T-cell (primary cell): ENCODE measurements at regions not wholly inside any gene's neighbourhood (a gene's known extent, or its start where the extent isn't known, plus 50 kb on each side); places are given as distances from the start of the nearest gene placed in this dataset.

Experiments
- ATAC-seq, 4 experiments: fragments of 200-7000 bp in 3 of 4; fragments of 150-1000 bp in 1 of 4; cut with Tn5 transposase; replicated peaks in 1 of 4; 1 replicate in 3 of 4; 2 replicates in 1 of 4; pipeline ENCODE4 v1.10.0; 2021; ENCODE audit warnings: moderate library complexity in 3 of 4, mild to moderate bottlenecking in 2 of 4, moderate number of reproducible peaks in 1 of 4
- CTCF ChIA-PET, 2 donors: fragments of 300-600 bp; sonication (Branson Sonifier 250); formaldehyde crosslinking; loops; one replicate each; lab custom pipeline; 2022; ENCODE audit warnings: antibody characterized with exemption in 2 of 2; lab: Charles Lee
- POLR2A ChIA-PET, 2 donors: fragments of 300-600 bp; sonication (Branson Sonifier 250); formaldehyde crosslinking; loops; one replicate each; lab custom pipeline; 2022; ENCODE audit warnings: antibody characterized with exemption in 2 of 2; lab: Charles Lee
- DNase-seq, 35 experiments: peaks; one replicate each; pipeline versions ENCODE4 v3.0.0 to v3.0.0-alpha.2; 2013 to 2023
- H3K27ac ChIP-seq: one replicate; pipeline ENCODE4 v1.5.1; 2013; ENCODE audit warnings: low read length
- H3K27me3 ChIP-seq, 2 experiments: replicated peaks in 1 of 2; 1 replicate in 1 of 2; 2 replicates in 1 of 2; pipeline versions ENCODE4 v1.6.1 to v1.7.0; 2013; ENCODE audit warnings: low read length in 1 of 2, mixed read lengths in 1 of 2; ENCODE audit not compliant: control insufficient read depth in 2 of 2, insufficient read depth in 2 of 2; ENCODE audit errors: extremely low read depth in 1 of 2
- H3K36me3 ChIP-seq, 2 donors: 1 replicate in 1 of 2; 2 replicates in 1 of 2; pipeline versions ENCODE4 v1.6.1 to v1.7.0; 2013; ENCODE audit warnings: low read length in 1 of 2; ENCODE audit not compliant: control insufficient read depth in 2 of 2, insufficient read depth in 1 of 2; ENCODE audit errors: extremely low read depth in 1 of 2
- H3K4me1 ChIP-seq, 2 experiments: 1 replicate in 1 of 2; 2 replicates in 1 of 2; pipeline versions ENCODE4 v1.6.1 to v1.7.0; 2013; ENCODE audit warnings: low read length in 2 of 2, mixed read lengths in 1 of 2; ENCODE audit not compliant: insufficient read depth in 2 of 2, control insufficient read depth in 1 of 2; ENCODE audit errors: extremely low read depth in 1 of 2
- H3K4me3 ChIP-seq, 2 donors: 1 replicate in 1 of 2; 2 replicates in 1 of 2; pipeline versions ENCODE4 v1.5.1 to v1.7.0; 2013; ENCODE audit warnings: mild to moderate bottlenecking in 2 of 2, low read length in 1 of 2, moderate library complexity in 1 of 2; ENCODE audit not compliant: control insufficient read depth in 1 of 2; ENCODE audit errors: extremely low read depth in 1 of 2
- H3K9me3 ChIP-seq: 2 replicates; pipeline ENCODE4 v1.7.0; 2013
- H3K27ac Mint-ChIP-seq, 2 donors: one replicate each; pipeline ENCODE4 v1.8.0; 2020 to 2021; ENCODE audit warnings: mild to moderate bottlenecking in 2 of 2, mixed read lengths in 2 of 2
- H3K27me3 Mint-ChIP-seq, 2 donors: one replicate each; pipeline ENCODE4 v1.8.0; 2021 to 2022; ENCODE audit warnings: mixed read lengths in 2 of 2
- H3K36me3 Mint-ChIP-seq: one replicate; pipeline ENCODE4 v1.8.0; 2021; ENCODE audit warnings: mixed read lengths
- H3K4me1 Mint-ChIP-seq, 3 donors: one replicate each; pipeline ENCODE4 v1.8.0; 2020 to 2022; ENCODE audit warnings: mixed read lengths in 3 of 3, mild to moderate bottlenecking in 1 of 3
- H3K4me3 Mint-ChIP-seq, 3 donors: one replicate each; pipeline ENCODE4 v1.8.0; 2020 to 2022; ENCODE audit warnings: mild to moderate bottlenecking in 3 of 3, mixed read lengths in 3 of 3, moderate library complexity in 3 of 3
- H3K9me3 Mint-ChIP-seq, 3 donors: one replicate each; pipeline ENCODE4 v1.8.0; 2020 to 2022; ENCODE audit warnings: mixed read lengths in 3 of 3
- WGBS: methylation state at CpG from one replicate; pipeline ENCODE4 v1.1.5; 2013; ENCODE audit warnings: missing lambda C conversion rate; ENCODE audit not compliant: insufficient coverage; 5-methylcytosine and 5-hydroxymethylcytosine counted together

- H3K27ac Mint-ChIP-seq = no peak overlapping the region
- ATAC-seq = no peak
- H3K27me3 Mint-ChIP-seq = peaks cover 16 to 17% of the 10 kb centered on the region in 2 donors
Observed at GRCh38 chr3:150063237-150063636, 92.5 kb upstream of the PFN2 start.

GRCh38 chr3:150062492-150062891 is 91.8 kb upstream of the PFN2 start:
- 94% methylated on average over 2 of the region's 6 CpGs for WGBS
- ChIA-PET CTCF (no interaction called here), POLR2A (no interaction called here)
- no peaks in the 10 kb centered on the region for H3K4me1 ChIP-seq
- H3K36me3 ChIP-seq = no peaks in the 10 kb centered on the region
- H3K27me3 ChIP-seq = peaks cover 0 to 2% of the 10 kb centered on the region in 2 experiments
- H3K4me3 ChIP-seq = no peak overlapping the region
- ATAC-seq (no peak), DNase-seq (no peak)
- no peaks in the 10 kb centered on the region for H3K4me1 Mint-ChIP-seq
- H3K27me3 Mint-ChIP-seq = peaks cover 10% of the 10 kb centered on the region in 2 donors
- H3K27ac ChIP-seq = no peak overlapping the region
- H3K9me3 Mint-ChIP-seq = no peaks in the 10 kb centered on the region
- H3K9me3 ChIP-seq = no peaks in the 10 kb centered on the region
- H3K27ac Mint-ChIP-seq = no peak overlapping the region
- no peaks in the 10 kb centered on the region for H3K36me3 Mint-ChIP-seq
- H3K4me3 Mint-ChIP-seq = no peak overlapping the region

More at GRCh38 chr3:150063237-150063636, 92.5 kb upstream of the PFN2 start:
- H3K4me1 ChIP-seq = no peaks in the 10 kb centered on the region
- Mint-ChIP-seq H3K4me1 (no peaks in the 10 kb centered on the region), H3K4me3 (no peak overlapping the region), H3K9me3 (no peaks in the 10 kb centered on the region), H3K36me3 (no peaks in the 10 kb centered on the region)
- peaks cover 0 to 5% of the 10 kb centered on the region in 2 experiments for H3K27me3 ChIP-seq
- no peaks in the 10 kb centered on the region for H3K9me3 ChIP-seq
- CTCF ChIA-PET = no interaction called here
- no peak for DNase-seq
- H3K4me3 ChIP-seq = no peak overlapping the region
- POLR2A ChIA-PET = no interaction called here
- no peak overlapping the region for H3K27ac ChIP-seq
- no peaks in the 10 kb centered on the region for H3K36me3 ChIP-seq
- 63% methylated on average over 1 of the region's 1 CpG for WGBS

- Histone ChIP-seq H3K4me1 (no peaks in the 10 kb centered on the region), H3K27ac (no peak overlapping the region), H3K9me3 (no peaks in the 10 kb centered on the region), H3K27me3 (peaks cover 0 to 2% of the 10 kb centered on the region in 2 experiments), H3K36me3 (no peaks in the 10 kb centered on the region), H3K4me3 (no peak overlapping the region)
- CTCF ChIA-PET = no interaction called here
- Mint-ChIP-seq H3K4me1 (no peaks in the 10 kb centered on the region), H3K27me3 (peaks cover 4% of the 10 kb centered on the region in 2 donors), H3K36me3 (no peaks in the 10 kb centered on the region), H3K27ac (no peak overlapping the region), H3K9me3 (no peaks in the 10 kb centered on the region), H3K4me3 (no peak overlapping the region)
- POLR2A ChIA-PET = no interaction called here
- 91% methylated on average over 3 of the region's 4 CpGs for WGBS
- ATAC-seq (peak in 1 of 4 experiments; percentile 19), DNase-seq (no peak)
Observed at GRCh38 chr3:150061288-150062024, 90.8 kb upstream of the PFN2 start.

GRCh38 chr3:150059729-150060128 is 89.0 kb upstream of the PFN2 start:
- Histone ChIP-seq H3K4me3 (no peak overlapping the region), H3K27me3 (peaks cover 0 to 2% of the 10 kb centered on the region in 2 experiments), H3K4me1 (no peaks in the 10 kb centered on the region), H3K27ac (no peak overlapping the region), H3K9me3 (no peaks in the 10 kb centered on the region), H3K36me3 (no peaks in the 10 kb centered on the region)
- Mint-ChIP-seq H3K4me3 (no peak overlapping the region), H3K27me3 (peaks cover 7 to 11% of the 10 kb centered on the region in 2 donors), H3K9me3 (no peaks in the 10 kb centered on the region), H3K4me1 (no peaks in the 10 kb centered on the region), H3K36me3 (no peaks in the 10 kb centered on the region), H3K27ac (no peak overlapping the region)
- ChIA-PET CTCF (no interaction called here), POLR2A (interaction anchor here in 1 of 2 donors (0.6 kb wide), 1 partner anchor 86 kb away, joined by 3 read pairs; no protein-coding TSS in a partner anchor)
- ATAC-seq = no peak
- 90% methylated on average over 2 of the region's 4 CpGs for WGBS
- no peak for DNase-seq

- DNase-seq = no peak
- H3K4me1 Mint-ChIP-seq = no peaks in the 10 kb centered on the region
- no peak overlapping the region for H3K27ac Mint-ChIP-seq
- no peak overlapping the region for H3K4me3 ChIP-seq
- ChIA-PET POLR2A (interaction anchor here (0.6 kb wide), 2 partner anchors 25 to 87 kb away, joined by 3 read pairs; no protein-coding TSS in a partner anchor), CTCF (no interaction called here)
- H3K36me3 Mint-ChIP-seq = no peaks in the 10 kb centered on the region
- H3K9me3 ChIP-seq = no peaks in the 10 kb centered on the region
- H3K4me1 ChIP-seq = no peaks in the 10 kb centered on the region
- no peaks in the 10 kb centered on the region for H3K36me3 ChIP-seq
- peaks cover 0 to 2% of the 10 kb centered on the region in 2 experiments for H3K27me3 ChIP-seq
- H3K4me3 Mint-ChIP-seq = no peak overlapping the region
- no peak for ATAC-seq
- H3K27ac ChIP-seq = no peak overlapping the region
- no CpG with 5 or more reads among the region's 5 CpGs for WGBS
- H3K9me3 Mint-ChIP-seq = no peaks in the 10 kb centered on the region
- H3K27me3 Mint-ChIP-seq = peaks cover 8 to 12% of the 10 kb centered on the region in 2 donors
Observed at GRCh38 chr3:150059241-150059640, 88.5 kb upstream of the PFN2 start.

GRCh38 chr3:150057227-150057626 is 86.5 kb upstream of the PFN2 start:
- no peak for DNase-seq
- H3K4me1 Mint-ChIP-seq = no peaks in the 10 kb centered on the region
- peaks cover 15% of the 10 kb centered on the region in 2 donors for H3K27me3 Mint-ChIP-seq
- H3K4me3 Mint-ChIP-seq = no peak overlapping the region
- Histone ChIP-seq H3K9me3 (no peaks in the 10 kb centered on the region), H3K27me3 (peaks cover 0 to 2% of the 10 kb centered on the region in 2 experiments), H3K36me3 (no peaks in the 10 kb centered on the region), H3K4me3 (no peak overlapping the region), H3K4me1 (no peaks in the 10 kb centered on the region), H3K27ac (no peak overlapping the region)
- no peak for ATAC-seq
- ChIA-PET CTCF (interaction anchor here in 1 of 2 donors (0.6 kb wide), 1 partner anchor 952 kb away, joined by 5 read pairs; no protein-coding TSS in a partner anchor), POLR2A (no interaction called here)
- no peaks in the 10 kb centered on the region for H3K9me3 Mint-ChIP-seq
- WGBS = 51% methylated on average over 2 of the region's 4 CpGs
- H3K27ac Mint-ChIP-seq = no peak overlapping the region
- no peaks in the 10 kb centered on the region for H3K36me3 Mint-ChIP-seq
